H9 (cell line): ENCODE measurements at regions not wholly inside any gene's neighbourhood (a gene's known extent, or its start where the extent isn't known, plus 50 kb on each side); places are given as distances from the start of the nearest gene placed in this dataset.

ENCODE experiments used
- DNase-seq: peaks from one replicate; pipeline ENCODE4 v3.0.0-alpha.2; 2017
- H2AFZ ChIP-seq: one replicate; pipeline ENCODE4 v1.6.1; 2013; ENCODE audit warnings: mild to moderate bottlenecking, low read length, control low read depth, moderate library complexity
- H2AK5ac ChIP-seq: 2 replicates; pipeline ENCODE4 v1.6.1; 2013; ENCODE audit warnings: low read length, control low read depth, mixed read lengths; ENCODE audit not compliant: insufficient read length
- H2BK120ac ChIP-seq: one replicate; pipeline ENCODE4 v1.6.1; 2013; ENCODE audit warnings: low read depth, mild to moderate bottlenecking, low read length, control low read depth, inconsistent platforms; ENCODE audit not compliant: poor library complexity, severe bottlenecking
- H2BK12ac ChIP-seq: 2 replicates; pipeline ENCODE4 v1.6.1; 2013; ENCODE audit warnings: low read length, control low read depth, mixed read lengths, low read depth; ENCODE audit not compliant: insufficient read length
- H2BK15ac ChIP-seq: 2 replicates; pipeline ENCODE4 v1.6.1; 2013; ENCODE audit warnings: low read depth, low read length, control low read depth
- H2BK20ac ChIP-seq: one replicate; pipeline ENCODE4 v1.6.1; 2013; ENCODE audit warnings: low read depth, mild to moderate bottlenecking, low read length, control low read depth, inconsistent platforms; ENCODE audit not compliant: poor library complexity, severe bottlenecking
- H2BK5ac ChIP-seq: 2 replicates; pipeline ENCODE4 v1.6.1; 2013; ENCODE audit warnings: low read length, control low read depth, mixed read lengths; ENCODE audit not compliant: insufficient read length
- H3K14ac ChIP-seq: 2 replicates; pipeline ENCODE4 v1.6.1; 2013; ENCODE audit warnings: low read length, control low read depth; ENCODE audit not compliant: insufficient read depth
- H3K18ac ChIP-seq: 2 replicates; pipeline ENCODE4 v1.6.1; 2013; ENCODE audit warnings: low read depth, mild to moderate bottlenecking, mixed read lengths, low read length, control low read depth; ENCODE audit not compliant: insufficient read length
- H3K23ac ChIP-seq: 2 replicates; pipeline ENCODE4 v1.6.1; 2013; ENCODE audit warnings: low read length, control low read depth, mixed read lengths, low read depth; ENCODE audit not compliant: insufficient read length
- H3K23me2 ChIP-seq: 2 replicates; pipeline ENCODE4 v1.6.1; 2013; ENCODE audit warnings: low read depth, mild to moderate bottlenecking, mixed read lengths, low read length, control low read depth; ENCODE audit not compliant: insufficient read length, poor library complexity, severe bottlenecking
- H3K27ac ChIP-seq: 2 replicates; pipeline ENCODE4 v1.5.1; 2013; ENCODE audit warnings: low read length, control low read depth, mixed read lengths, low read depth; ENCODE audit not compliant: insufficient read length
- H3K27me3 ChIP-seq: 2 replicates; pipeline ENCODE4 v1.6.1; 2013; ENCODE audit warnings: low read length, control low read depth, inconsistent platforms; ENCODE audit not compliant: insufficient read depth
- H3K4ac ChIP-seq: 2 replicates; pipeline ENCODE4 v1.6.1; 2013; ENCODE audit warnings: low read depth, mild to moderate bottlenecking, control low read depth, inconsistent platforms, low read length, moderate library complexity
- H3K4me1 ChIP-seq: 2 replicates; pipeline ENCODE4 v1.6.1; 2013; ENCODE audit warnings: low read length, control low read depth, inconsistent platforms; ENCODE audit not compliant: insufficient read depth
- H3K4me2 ChIP-seq: 2 replicates; pipeline ENCODE4 v1.6.1; 2013; ENCODE audit warnings: low read length, control low read depth, mixed read lengths; ENCODE audit not compliant: insufficient read length, insufficient read depth
- H3K56ac ChIP-seq: 2 replicates; pipeline ENCODE4 v1.6.1; 2013; ENCODE audit warnings: low read depth, mild to moderate bottlenecking, mixed read lengths, low read length, control low read depth; ENCODE audit not compliant: insufficient read length
- H3K79me1 ChIP-seq: 2 replicates; pipeline ENCODE4 v1.6.1; 2013; ENCODE audit warnings: low read depth, mild to moderate bottlenecking, moderate library complexity, low read length, control low read depth, inconsistent platforms; ENCODE audit not compliant: insufficient read depth, poor library complexity, severe bottlenecking
- H3K79me2 ChIP-seq: 2 replicates; pipeline ENCODE4 v1.6.1; 2013; ENCODE audit warnings: low read length, control low read depth, inconsistent platforms; ENCODE audit not compliant: insufficient read depth
- H3K9ac ChIP-seq: 2 replicates; pipeline ENCODE4 v1.6.1; 2013; ENCODE audit warnings: low read length, control low read depth, mixed read lengths; ENCODE audit not compliant: insufficient read length; ENCODE audit errors: extremely low read depth
- H3K9me3 ChIP-seq: one replicate; pipeline ENCODE4 v1.6.1; 2013; ENCODE audit warnings: low read depth, low read length, inconsistent platforms; ENCODE audit not compliant: control insufficient read depth
- H3T11ph ChIP-seq: one replicate; pipeline ENCODE4 v1.6.1; 2013; ENCODE audit warnings: mild to moderate bottlenecking, low read length, control low read depth, inconsistent platforms
- H4K20me1 ChIP-seq: one replicate; pipeline ENCODE4 v1.6.1; 2013; ENCODE audit not compliant: control insufficient read depth, insufficient read length, insufficient read depth
- H4K5ac ChIP-seq: 2 replicates; pipeline ENCODE4 v1.6.1; 2013; ENCODE audit warnings: low read depth, mild to moderate bottlenecking, mixed read lengths, low read length, control low read depth; ENCODE audit not compliant: insufficient read length
- H4K8ac ChIP-seq: replicated peaks from 2 replicates; pipeline ENCODE4 v1.6.1; 2013; ENCODE audit warnings: low read length, control low read depth, mixed read lengths, low read depth; ENCODE audit not compliant: insufficient read length
- H4K91ac ChIP-seq: 2 replicates; pipeline ENCODE4 v1.6.1; 2013; ENCODE audit warnings: low read depth, mild to moderate bottlenecking, moderate library complexity, mixed read lengths, low read length, control low read depth; ENCODE audit not compliant: insufficient read length
- H3K27ac Mint-ChIP-seq, 3 experiments: 2 replicates in 2 of 3; 3 replicates in 1 of 3; pipeline ENCODE4 v1.8.0; 2020 to 2021; ENCODE audit warnings: mixed read lengths in 3 of 3, mild to moderate bottlenecking in 1 of 3, moderate library complexity in 1 of 3
- H3K27me3 Mint-ChIP-seq: 2 replicates; pipeline ENCODE4 v1.8.0; 2021; ENCODE audit warnings: low read depth, mild to moderate bottlenecking, moderate library complexity, mixed read lengths
- H3K36me3 Mint-ChIP-seq, 3 experiments: 2 replicates in 2 of 3; 3 replicates in 1 of 3; pipeline ENCODE4 v1.8.0; 2020 to 2021; ENCODE audit warnings: low read depth in 3 of 3, mixed read lengths in 3 of 3; ENCODE audit not compliant: insufficient read depth in 1 of 3
- H3K4me1 Mint-ChIP-seq, 2 experiments: 2 replicates each; pipeline ENCODE4 v1.8.0; 2020; ENCODE audit warnings: mixed read lengths in 2 of 2
- H3K4me3 Mint-ChIP-seq, 2 experiments: 2 replicates in 1 of 2; 3 replicates in 1 of 2; pipeline ENCODE4 v1.8.0; 2020 to 2021; ENCODE audit warnings: mild to moderate bottlenecking in 2 of 2, mixed read lengths in 2 of 2, moderate library complexity in 1 of 2
- H3K9me3 Mint-ChIP-seq, 2 experiments: 2 replicates in 1 of 2; 3 replicates in 1 of 2; pipeline ENCODE4 v1.8.0; 2020; ENCODE audit warnings: mild to moderate bottlenecking in 2 of 2, mixed read lengths in 2 of 2, moderate library complexity in 1 of 2
- CTCF ChIP-seq: fragments of 200-600 bp; sonication (generic); conservative IDR thresholded peaks from 3 replicates; pipeline ENCODE4 v1.8.0; 2021; ENCODE audit warnings: antibody characterized with exemption, mild to moderate bottlenecking
- WGBS: extraction: QIAGEN DNeasy Blood & Tissue Kit; methylation state at CpG from one replicate; pipeline ENCODE4 v1.1.7; 2013; ENCODE audit warnings: missing lambda C conversion rate, low lambda C conversion rate, mixed read lengths; ENCODE audit not compliant: insufficient read length; ENCODE audit errors: extremely low coverage; 5-methylcytosine and 5-hydroxymethylcytosine counted together

DNA sequence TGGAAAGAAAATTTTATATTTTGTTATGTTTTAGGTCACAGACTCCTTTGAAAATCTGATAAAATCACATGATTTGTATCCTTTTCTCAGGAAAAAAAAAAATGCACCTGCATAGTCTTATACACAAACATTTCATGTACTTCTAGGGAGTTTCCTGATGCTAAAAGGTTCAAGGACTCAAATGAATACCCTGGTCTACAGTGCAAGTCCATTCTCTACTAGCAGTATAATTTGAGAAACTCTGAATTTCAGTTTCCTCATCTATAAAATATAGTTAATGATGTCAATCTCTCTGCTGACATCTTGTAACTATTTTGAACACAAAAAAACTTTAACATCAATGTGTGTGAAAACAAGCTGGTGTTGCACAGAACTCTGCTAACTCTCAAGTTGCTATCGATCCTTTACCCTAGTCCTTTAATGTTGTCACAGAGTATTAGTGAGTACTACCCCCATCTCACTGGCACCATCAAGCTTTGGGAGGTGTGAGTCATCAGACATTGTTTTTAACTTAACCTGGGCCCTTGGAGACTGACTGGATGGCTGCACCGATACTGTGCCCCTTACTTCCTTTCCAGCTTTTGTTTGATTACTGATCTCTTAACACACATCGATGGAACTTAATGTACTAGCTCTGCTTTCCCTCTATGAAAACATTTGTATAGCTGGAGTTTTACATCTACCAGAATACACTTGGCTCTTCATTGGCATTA, 251.9 kb upstream of the SOX5 start:
- no peak overlapping the region for H3K4ac ChIP-seq
- H3K14ac ChIP-seq, result no peak overlapping the region
- no peak for DNase-seq
- no peaks in the 10 kb centered on the region for H3K79me2 ChIP-seq
- no peak for TF ChIP-seq CTCF
- Mint-ChIP-seq H3K9me3 (peaks cover 7% of the 10 kb centered on the region in 2 experiments), H3K27me3 (no peaks in the 10 kb centered on the region), H3K36me3 (peaks cover 0 to 13% (median 6%) of the 10 kb centered on the region in 3 experiments; a peak in 5 of 7 replicates), H3K4me1 (peaks cover 14 to 16% of the 10 kb centered on the region in 2 experiments), H3K4me3 (no peak overlapping the region), H3K27ac (no peak overlapping the region)
- no peak overlapping the region for H2AK5ac ChIP-seq
- no CpG with 5 or more reads among the region's 3 CpGs for WGBS
- H3K18ac ChIP-seq, result no peak overlapping the region
- no peak overlapping the region for H2BK5ac ChIP-seq
- no peaks in the 10 kb centered on the region for H3K23me2 ChIP-seq
- no peak overlapping the region for H2BK120ac ChIP-seq
- H4K91ac ChIP-seq, result no peak overlapping the region
- no peak overlapping the region for H3T11ph ChIP-seq
- H2AFZ ChIP-seq, result no peak overlapping the region
- no peak overlapping the region for H3K9ac ChIP-seq
- H4K20me1 ChIP-seq, result no peaks in the 10 kb centered on the region
- H4K8ac ChIP-seq, result no peak overlapping the region
- no peak overlapping the region for H2BK20ac ChIP-seq
- no peak overlapping the region for H3K56ac ChIP-seq
- no peaks in the 10 kb centered on the region; the same call in 1 of the 2 replicates for H3K4me1 ChIP-seq
- no peaks in the 10 kb centered on the region for H3K9me3 ChIP-seq
- H3K4me2 ChIP-seq, result no peak overlapping the region
- H2BK15ac ChIP-seq, result no peak overlapping the region
- no peak overlapping the region for H2BK12ac ChIP-seq
- H4K5ac ChIP-seq, result no peak overlapping the region
- no peak overlapping the region for H3K23ac ChIP-seq
- H3K79me1 ChIP-seq, result no peaks in the 10 kb centered on the region
- H3K27ac ChIP-seq, result no peak overlapping the region
- no peaks in the 10 kb centered on the region for H3K27me3 ChIP-seq
